ENCODE measurements at regions not wholly inside any gene's neighbourhood (a gene's known extent, or its start where the extent isn't known, plus 50 kb on each side); places are given as distances from the start of the nearest gene placed in this dataset.

GRCh38 chr7:25930492-25931048, 221.4 kb upstream of the NFE2L3 start:
- DNase-seq, result no peak

- no peak for DNase-seq
These were observed 220.8 kb upstream of the NFE2L3 start for GRCh38 chr7:25931156-25931555.

GRCh38 chr7:25933921-25934320, 218.1 kb upstream of the NFE2L3 start:
- no peak for DNase-seq

GRCh38 chr7:25940086-25940906, 211.7 kb upstream of the NFE2L3 start:
- DNase-seq, result no peak

GRCh38 chr7:25944777-25945515, 207.1 kb upstream of the NFE2L3 start:
- peak; percentile 25 to 66 for DNase-seq

- DNase-seq, result no peak
These were observed 206.4 kb upstream of the NFE2L3 start for GRCh38 chr7:25945608-25946007.

- no peak for DNase-seq
These were observed 205.8 kb upstream of the NFE2L3 start for GRCh38 chr7:25946181-25946580.

GRCh38 chr7:25947669-25948516, 204.1 kb upstream of the NFE2L3 start:
- DNase-seq, result no peak

GRCh38 chr7:25949736-25950487, 202.1 kb upstream of the NFE2L3 start:
- DNase-seq, result no peak

- DNase-seq, result peak; percentile 83 to 98
These were observed 201.2 kb upstream of the NFE2L3 start for GRCh38 chr7:25950488-25951413.

- peak in 1 of 2 experiments; percentile 60 for DNase-seq
These were observed 200.4 kb upstream of the NFE2L3 start for GRCh38 chr7:25951414-25952260.

- no peak for DNase-seq
These were observed 199.5 kb upstream of the NFE2L3 start for GRCh38 chr7:25952261-25953057.

GRCh38 chr7:25953859-25954258, 198.1 kb upstream of the NFE2L3 start:
- no peak for DNase-seq

- DNase-seq, result no peak
These were observed 197.6 kb upstream of the NFE2L3 start for GRCh38 chr7:25954395-25954794.

GRCh38 chr7:25959168-25959734, 192.7 kb upstream of the NFE2L3 start:
- no peak for DNase-seq

GRCh38 chr7:25963733-25964132, 188.3 kb upstream of the NFE2L3 start:
- no peak for DNase-seq

GRCh38 chr7:25964483-25964991, 187.5 kb upstream of the NFE2L3 start:
- DNase-seq, result no peak

- DNase-seq, result peak; percentile 23 to 32
These were observed 186.4 kb upstream of the NFE2L3 start for GRCh38 chr7:25965405-25966123.
